GM12878 (cell line): ENCODE measurements at regions not wholly inside any gene's neighbourhood (a gene's known extent, or its start where the extent isn't known, plus 50 kb on each side); places are given as distances from the start of the nearest gene placed in this dataset.

Experiments
- ATAC-seq: fragments of 200-7000 bp; cut with Tn5 transposase; 3 replicates; pipeline ENCODE4 v1.9.1; 2020; ENCODE audit warnings: mild to moderate bottlenecking, moderate library complexity
- BruUV-seq: library from RNA; stranded (reverse); fragments of 400-500 nt; replicated peaks from 2 replicates; lab custom pipeline; 2021; lab: Mats Ljungman, UMichigan
- CTCF ChIA-PET: fragments of 300-600 bp; sonication (Branson Sonifier 250); formaldehyde crosslinking; extraction: SDS; loops from one replicate; lab custom pipeline; 2021; ENCODE audit warnings: inconsistent platforms; lab: Yijun Ruan, JAX
- POLR2A ChIA-PET: fragments of 350-600 bp; formaldehyde crosslinking; extraction: SDS; loops from one replicate; lab custom pipeline; 2021; ENCODE audit warnings: inconsistent platforms; lab: Charles Lee
- RAD21 ChIA-PET: fragments of 300-600 bp; sonication (Branson Sonifier 250); formaldehyde crosslinking; loops from one replicate; lab custom pipeline; 2023; ENCODE audit warnings: antibody characterized with exemption; ENCODE audit not compliant: unreplicated experiment; lab: Charles Lee
- SMC1A ChIA-PET: fragments of 300-600 bp; sonication (Branson Sonifier 250); formaldehyde crosslinking; loops from one replicate; lab custom pipeline; 2023; ENCODE audit not compliant: unreplicated experiment, uncharacterized antibody; lab: Charles Lee
- DNase-seq: peaks from one replicate; pipeline ENCODE4 v3.0.0-alpha.2; 2011; ENCODE audit warnings: low read depth, low spot score
- FAIRE-seq: peaks from 3 replicates; lab custom pipeline; 2011; peaks lifted over from hg19 to GRCh38; lab: Jason Lieb, UNC
- H2AFZ ChIP-seq: 2 replicates; pipeline ENCODE4 v1.6.0; 2011; ENCODE audit warnings: low read depth, low read length, control low read depth; ENCODE audit not compliant: control insufficient read depth
- H3K27ac ChIP-seq: 2 replicates; pipeline ENCODE4 v1.5.1; 2011; ENCODE audit warnings: control low read depth; ENCODE audit not compliant: control insufficient read depth, insufficient read depth
- H3K27me3 ChIP-seq, 2 experiments: replicated peaks in 1 of 2; 2 replicates each; pipeline versions ENCODE4 v1.6.0 to v1.6.1; 2011; ENCODE audit warnings: low read length in 1 of 2; ENCODE audit not compliant: control insufficient read depth in 2 of 2, insufficient read depth in 2 of 2
- H3K36me3 ChIP-seq, 2 experiments: 2 replicates each; pipeline ENCODE4 v1.5.1; 2011; ENCODE audit warnings: low read length in 1 of 2; ENCODE audit not compliant: control insufficient read depth in 2 of 2, insufficient read depth in 2 of 2
- H3K4me1 ChIP-seq: 2 replicates; pipeline ENCODE4 v1.6.1; 2011; ENCODE audit warnings: mild to moderate bottlenecking, low read length, moderate library complexity, mixed read lengths; ENCODE audit not compliant: control insufficient read depth, insufficient read depth
- H3K4me2 ChIP-seq: 2 replicates; pipeline ENCODE4 v1.6.0; 2011; ENCODE audit warnings: control low read depth; ENCODE audit not compliant: control insufficient read depth, insufficient read depth
- H3K4me3 ChIP-seq: fragments of 200-600 bp; sonication (generic); 2 replicates; pipeline ENCODE4 v1.5.1; 2016
- H3K79me2 ChIP-seq: 2 replicates; pipeline ENCODE4 v1.6.0; 2011; ENCODE audit warnings: low read length; ENCODE audit not compliant: control insufficient read depth, insufficient read depth
- H3K9ac ChIP-seq: 2 replicates; pipeline ENCODE4 v1.8.0; 2011; ENCODE audit warnings: low read length, control low read depth, mixed read lengths; ENCODE audit not compliant: control insufficient read depth, insufficient read depth
- H3K9me3 ChIP-seq: replicated peaks from 3 replicates; pipeline ENCODE4 v1.5.1; 2011; ENCODE audit warnings: mild to moderate bottlenecking, low read length; ENCODE audit not compliant: control insufficient read depth, insufficient read depth
- H4K20me1 ChIP-seq: 2 replicates; pipeline ENCODE4 v1.6.0; 2011; ENCODE audit not compliant: control insufficient read depth, insufficient read depth
- ASH2L ChIP-seq: fragments of 300-600, 200-600 bp; sonication (generic); IDR thresholded peaks from 2 replicates; pipeline ENCODE4 v1.6.1; 2017; ENCODE audit warnings: low read depth, mild to moderate bottlenecking, borderline replicate concordance
- ATF7 ChIP-seq: fragments of 450-650 bp; IDR thresholded peaks from 2 replicates; pipeline ENCODE4 v1.6.1; 2016; ENCODE audit warnings: low read depth, mild to moderate bottlenecking
- BCL11A ChIP-seq: IDR thresholded peaks from 2 replicates; pipeline ENCODE4 v1.6.1; 2011; ENCODE audit warnings: low read depth, low read length
- BMI1 ChIP-seq: fragments of 450-650 bp; IDR thresholded peaks from 2 replicates; pipeline ENCODE4 v1.6.1; 2016; ENCODE audit warnings: mild to moderate bottlenecking, moderate library complexity, borderline replicate concordance
- CHD1 ChIP-seq: IDR thresholded peaks from 2 replicates; pipeline ENCODE4 v1.6.1; 2012; ENCODE audit warnings: low read depth, low read length, improper control_type of control experiment
- CREB1 ChIP-seq: IDR thresholded peaks from 2 replicates; pipeline ENCODE4 v1.6.1; 2012; ENCODE audit warnings: low read depth, mild to moderate bottlenecking, inconsistent platforms
- ESRRA ChIP-seq: IDR thresholded peaks from 2 replicates; pipeline ENCODE4 v1.6.1; 2012; ENCODE audit warnings: mild to moderate bottlenecking, low read length, improper control_type of control experiment
- FOXK2 ChIP-seq: fragments of 450-650 bp; IDR thresholded peaks from 2 replicates; pipeline ENCODE4 v1.6.1; 2017; ENCODE audit warnings: mild to moderate bottlenecking, moderate library complexity
- IKZF1 ChIP-seq: fragments of 450-650 bp; conservative IDR thresholded peaks from 2 replicates; pipeline ENCODE4 v1.6.1; 2017; ENCODE audit warnings: antibody characterized with exemption, mild to moderate bottlenecking
- KDM1A ChIP-seq: fragments of 200-600 bp; sonication (generic); IDR thresholded peaks from 2 replicates; pipeline ENCODE4 v1.6.1; 2016; ENCODE audit warnings: borderline replicate concordance
- KLF5 ChIP-seq: fragments of 450-650 bp; IDR thresholded peaks from 2 replicates; pipeline ENCODE4 v1.6.1; 2014; ENCODE audit warnings: mild to moderate bottlenecking; ENCODE audit not compliant: partially characterized antibody
- NFYA ChIP-seq: IDR thresholded peaks from 2 replicates; pipeline ENCODE4 v1.6.1; 2011; ENCODE audit warnings: low read depth, mild to moderate bottlenecking, low read length, improper control_type of control experiment, borderline replicate concordance
- NR2F1 ChIP-seq: fragments of 450-650 bp; conservative IDR thresholded peaks from 2 replicates; pipeline ENCODE4 v1.6.1; 2017; ENCODE audit warnings: mild to moderate bottlenecking
- RB1 ChIP-seq: fragments of 450-650 bp; formaldehyde crosslinking; IDR thresholded peaks from 2 replicates; pipeline ENCODE4 v1.6.1; 2017; ENCODE audit warnings: mild to moderate bottlenecking, borderline replicate concordance
- SREBF2 ChIP-seq: IDR thresholded peaks from 2 replicates; pipeline ENCODE4 v1.6.1; 2012; ENCODE audit warnings: mild to moderate bottlenecking, low read length
- YBX1 ChIP-seq: fragments of 450-650 bp; IDR thresholded peaks from 2 replicates; pipeline ENCODE4 v1.6.1; 2016; ENCODE audit warnings: antibody characterized with exemption
- ZNF207 ChIP-seq: fragments of 450-650 bp; IDR thresholded peaks from 2 replicates; pipeline ENCODE4 v1.6.1; 2014; ENCODE audit warnings: antibody characterized with exemption, mild to moderate bottlenecking, borderline replicate concordance
- ZNF622 ChIP-seq: fragments of 450-650 bp; IDR thresholded peaks from 2 replicates; pipeline ENCODE4 v1.6.1; 2017; ENCODE audit warnings: mild to moderate bottlenecking, inconsistent platforms
- WGBS: methylation state at CpG from one replicate; pipeline ENCODE4 v1.1.6; 2016; ENCODE audit warnings: low lambda C conversion rate; ENCODE audit not compliant: insufficient replicate concordance, insufficient coverage; ENCODE audit errors: missing lambda C conversion rate; 5-methylcytosine and 5-hydroxymethylcytosine counted together
- in situ Hi-C: fragments of 300-500 bp; cut with MboI; formaldehyde crosslinking; loops from 9 replicates; pipeline ENCODE4 v1.14.3; 2018; ENCODE audit warnings: mixed read lengths
- intact Hi-C: fragments of 100-400 bp; cut with micrococcal nuclease; formaldehyde crosslinking; loops from one replicate; pipeline ENCODE4 v1.14.2; 2022; ENCODE audit not compliant: unreplicated experiment
- TF ChIP-seq, protein P1 (sequence below): fragments of 450-650 bp; formaldehyde crosslinking; IDR thresholded peaks from 2 replicates; pipeline ENCODE4 v1.4.0; 2020; ENCODE audit warnings: mild to moderate bottlenecking, moderate library complexity

DNA sequence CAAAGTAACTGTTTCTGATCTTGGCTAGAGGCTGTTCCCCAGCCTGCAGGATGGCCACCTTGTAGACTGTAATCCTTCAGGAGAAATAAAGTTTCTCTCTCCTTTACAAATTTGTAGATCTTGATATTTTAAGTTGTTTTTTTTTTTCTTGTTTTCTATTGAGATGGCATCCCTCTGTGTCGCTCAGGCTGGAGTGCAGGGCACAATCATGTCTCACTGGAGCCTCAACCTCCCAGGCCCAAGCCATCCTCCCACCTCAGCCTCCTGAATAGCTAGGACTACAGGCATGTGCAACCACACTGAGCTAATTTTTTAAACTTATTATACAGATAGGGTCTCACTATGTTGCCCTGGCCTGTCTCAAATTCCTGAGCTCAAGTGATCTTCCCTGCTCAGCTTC, 389.8 kb upstream of the LRRC4C start:
- Histone ChIP-seq H4K20me1 (no peaks in the 10 kb centered on the region), H3K27ac (no peak overlapping the region), H2AFZ (no peak overlapping the region), H3K79me2 (no peaks in the 10 kb centered on the region), H3K36me3 (no peaks in the 10 kb centered on the region), H3K9ac (no peak overlapping the region), H3K27me3 (no peaks in the 10 kb centered on the region), H3K4me2 (no peak overlapping the region), H3K4me3 (no peak overlapping the region), H3K4me1 (no peaks in the 10 kb centered on the region), H3K9me3 (no peaks in the 10 kb centered on the region)
- ChIA-PET RAD21 (no interaction called here), SMC1A (no interaction called here), POLR2A (no interaction called here), CTCF (no interaction called here)
- ATAC-seq (no peak), DNase-seq (no peak), FAIRE-seq (no peak)
- intact Hi-C loops (no loop called here), in situ Hi-C loops (no loop called here)
- no TSS peak for BruUV-seq
- TF ChIP-seq CHD1 (no peak), SREBF2 (no peak), KLF5 (no peak), ZNF207 (no peak), ASH2L (no peak), CREB1 (no peak), NR2F1 (no peak), ATF7 (no peak), YBX1 (no peak), NFYA (no peak), FOXK2 (no peak), ESRRA (no peak), KDM1A (no peak), ZNF622 (no peak), RB1 (no peak), BCL11A (no peak), BMI1 (no peak), IKZF1 (no peak)
- TF ChIP-seq, protein P1, sequence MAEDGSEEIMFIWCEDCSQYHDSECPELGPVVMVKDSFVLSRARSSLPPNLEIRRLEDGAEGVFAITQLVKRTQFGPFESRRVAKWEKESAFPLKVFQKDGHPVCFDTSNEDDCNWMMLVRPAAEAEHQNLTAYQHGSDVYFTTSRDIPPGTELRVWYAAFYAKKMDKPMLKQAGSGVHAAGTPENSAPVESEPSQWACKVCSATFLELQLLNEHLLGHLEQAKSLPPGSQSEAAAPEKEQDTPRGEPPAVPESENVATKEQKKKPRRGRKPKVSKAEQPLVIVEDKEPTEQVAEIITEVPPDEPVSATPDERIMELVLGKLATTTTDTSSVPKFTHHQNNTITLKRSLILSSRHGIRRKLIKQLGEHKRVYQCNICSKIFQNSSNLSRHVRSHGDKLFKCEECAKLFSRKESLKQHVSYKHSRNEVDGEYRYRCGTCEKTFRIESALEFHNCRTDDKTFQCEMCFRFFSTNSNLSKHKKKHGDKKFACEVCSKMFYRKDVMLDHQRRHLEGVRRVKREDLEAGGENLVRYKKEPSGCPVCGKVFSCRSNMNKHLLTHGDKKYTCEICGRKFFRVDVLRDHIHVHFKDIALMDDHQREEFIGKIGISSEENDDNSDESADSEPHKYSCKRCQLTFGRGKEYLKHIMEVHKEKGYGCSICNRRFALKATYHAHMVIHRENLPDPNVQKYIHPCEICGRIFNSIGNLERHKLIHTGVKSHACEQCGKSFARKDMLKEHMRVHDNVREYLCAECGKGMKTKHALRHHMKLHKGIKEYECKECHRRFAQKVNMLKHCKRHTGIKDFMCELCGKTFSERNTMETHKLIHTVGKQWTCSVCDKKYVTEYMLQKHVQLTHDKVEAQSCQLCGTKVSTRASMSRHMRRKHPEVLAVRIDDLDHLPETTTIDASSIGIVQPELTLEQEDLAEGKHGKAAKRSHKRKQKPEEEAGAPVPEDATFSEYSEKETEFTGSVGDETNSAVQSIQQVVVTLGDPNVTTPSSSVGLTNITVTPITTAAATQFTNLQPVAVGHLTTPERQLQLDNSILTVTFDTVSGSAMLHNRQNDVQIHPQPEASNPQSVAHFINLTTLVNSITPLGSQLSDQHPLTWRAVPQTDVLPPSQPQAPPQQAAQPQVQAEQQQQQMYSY (CRISPR knock-in tag), result no peak
- 9% methylated on average over 1 of the region's 1 CpG for WGBS
